ENCODE measurements at regions not wholly inside any gene's neighbourhood (a gene's known extent, or its start where the extent isn't known, plus 50 kb on each side); places are given as distances from the start of the nearest gene placed in this dataset.

GRCh38 chr13:65727070-65727469 is 1503.1 kb downstream of the PCDH9 start:
- no CpG with 5 or more reads among the region's 4 CpGs for WGBS (ENCODE audit: extremely low coverage, insufficient read length, low lambda C conversion rate)
- Histone ChIP-seq H3K23ac (ENCODE audit: insufficient read length, low read depth, low read length) (no peak overlapping the region), H4K20me1 (ENCODE audit: control insufficient read depth, insufficient read depth, insufficient read length) (no peaks in the 10 kb centered on the region), H3K9ac (ENCODE audit: extremely low read depth, insufficient read length, low read length) (no peak overlapping the region), H3K79me2 (ENCODE audit: insufficient read depth, low read length) (no peaks in the 10 kb centered on the region), H4K5ac (ENCODE audit: insufficient read length, low read depth, low read length) (no peak overlapping the region), H2AK5ac (ENCODE audit: insufficient read length, low read length) (no peak overlapping the region), H2BK15ac (ENCODE audit: low read depth, low read length) (no peak overlapping the region), H3K27me3 (ENCODE audit: insufficient read depth, low read length) (no peaks in the 10 kb centered on the region), H3K4me2 (ENCODE audit: insufficient read depth, insufficient read length, low read length) (no peak overlapping the region), H3K27ac (ENCODE audit: insufficient read length, low read depth, low read length) (no peak overlapping the region), H3K14ac (ENCODE audit: insufficient read depth, low read length) (no peak overlapping the region), H3K9me3 (ENCODE audit: control insufficient read depth, low read depth, low read length) (no peaks in the 10 kb centered on the region), H3K4ac (ENCODE audit: low read depth, low read length) (no peak overlapping the region), H2BK120ac (ENCODE audit: low read depth, low read length, poor library complexity, severe bottlenecking) (no peak overlapping the region), H2BK20ac (ENCODE audit: low read depth, low read length, poor library complexity, severe bottlenecking) (no peak overlapping the region), H2BK12ac (ENCODE audit: insufficient read length, low read depth, low read length) (no peak overlapping the region), H3K56ac (ENCODE audit: insufficient read length, low read depth, low read length) (no peak overlapping the region), H4K91ac (ENCODE audit: insufficient read length, low read depth, low read length) (no peak overlapping the region), H2BK5ac (ENCODE audit: insufficient read length, low read length) (no peak overlapping the region), H3K23me2 (ENCODE audit: insufficient read length, low read depth, low read length, poor library complexity, severe bottlenecking) (no peaks in the 10 kb centered on the region), H3K18ac (ENCODE audit: insufficient read length, low read depth, low read length) (no peak overlapping the region), H3K79me1 (ENCODE audit: insufficient read depth, low read depth, low read length, poor library complexity, severe bottlenecking) (no peaks in the 10 kb centered on the region), H2AFZ (ENCODE audit: low read length) (no peak overlapping the region), H3T11ph (ENCODE audit: low read length) (no peak overlapping the region), H3K4me1 (ENCODE audit: insufficient read depth, low read length) (no peaks in the 10 kb centered on the region), H4K8ac (replicated peaks; ENCODE audit: insufficient read length, low read depth, low read length) (no peak overlapping the region)
- H3K4me3 Mint-ChIP-seq: no peak overlapping the region
- no peaks in the 10 kb centered on the region for H3K9me3 Mint-ChIP-seq
- H3K36me3 Mint-ChIP-seq (ENCODE audit: insufficient read depth in 1 of 3, low read depth in 3 of 3): no peaks in the 10 kb centered on the region
- H3K27ac Mint-ChIP-seq: no peak overlapping the region
- no peaks in the 10 kb centered on the region for H3K4me1 Mint-ChIP-seq
- no peaks in the 10 kb centered on the region for H3K27me3 Mint-ChIP-seq (ENCODE audit: low read depth)
- DNase-seq: no peak
- TF ChIP-seq, protein P1, sequence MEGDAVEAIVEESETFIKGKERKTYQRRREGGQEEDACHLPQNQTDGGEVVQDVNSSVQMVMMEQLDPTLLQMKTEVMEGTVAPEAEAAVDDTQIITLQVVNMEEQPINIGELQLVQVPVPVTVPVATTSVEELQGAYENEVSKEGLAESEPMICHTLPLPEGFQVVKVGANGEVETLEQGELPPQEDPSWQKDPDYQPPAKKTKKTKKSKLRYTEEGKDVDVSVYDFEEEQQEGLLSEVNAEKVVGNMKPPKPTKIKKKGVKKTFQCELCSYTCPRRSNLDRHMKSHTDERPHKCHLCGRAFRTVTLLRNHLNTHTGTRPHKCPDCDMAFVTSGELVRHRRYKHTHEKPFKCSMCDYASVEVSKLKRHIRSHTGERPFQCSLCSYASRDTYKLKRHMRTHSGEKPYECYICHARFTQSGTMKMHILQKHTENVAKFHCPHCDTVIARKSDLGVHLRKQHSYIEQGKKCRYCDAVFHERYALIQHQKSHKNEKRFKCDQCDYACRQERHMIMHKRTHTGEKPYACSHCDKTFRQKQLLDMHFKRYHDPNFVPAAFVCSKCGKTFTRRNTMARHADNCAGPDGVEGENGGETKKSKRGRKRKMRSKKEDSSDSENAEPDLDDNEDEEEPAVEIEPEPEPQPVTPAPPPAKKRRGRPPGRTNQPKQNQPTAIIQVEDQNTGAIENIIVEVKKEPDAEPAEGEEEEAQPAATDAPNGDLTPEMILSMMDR (conservative IDR thresholded peaks at IDR 0.05): no peak
